ENCODE measurements at regions not wholly inside any gene's neighbourhood (a gene's known extent, or its start where the extent isn't known, plus 50 kb on each side); places are given as distances from the start of the nearest gene placed in this dataset.

- no peak for TF ChIP-seq ZNF646 (CRISPR knock-in tag; IDR thresholded peaks at IDR 0.05)
- TF ChIP-seq, protein P1, sequence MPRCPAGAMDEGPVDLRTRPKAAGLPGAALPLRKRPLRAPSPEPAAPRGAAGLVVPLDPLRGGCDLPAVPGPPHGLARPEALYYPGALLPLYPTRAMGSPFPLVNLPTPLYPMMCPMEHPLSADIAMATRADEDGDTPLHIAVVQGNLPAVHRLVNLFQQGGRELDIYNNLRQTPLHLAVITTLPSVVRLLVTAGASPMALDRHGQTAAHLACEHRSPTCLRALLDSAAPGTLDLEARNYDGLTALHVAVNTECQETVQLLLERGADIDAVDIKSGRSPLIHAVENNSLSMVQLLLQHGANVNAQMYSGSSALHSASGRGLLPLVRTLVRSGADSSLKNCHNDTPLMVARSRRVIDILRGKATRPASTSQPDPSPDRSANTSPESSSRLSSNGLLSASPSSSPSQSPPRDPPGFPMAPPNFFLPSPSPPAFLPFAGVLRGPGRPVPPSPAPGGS (CRISPR knock-in tag; IDR thresholded peaks at IDR 0.05): no peak
- TF ChIP-seq EHMT2 (IDR thresholded peaks at IDR 0.05; ENCODE audit: borderline replicate concordance, low read depth, low read length): peak; percentile 43; the same call in 1 of the 2 replicates
- no peak for TF ChIP-seq THYN1 (CRISPR knock-in tag; IDR thresholded peaks at IDR 0.05; ENCODE audit: borderline replicate concordance, low read depth)
- no peak for TF ChIP-seq ZSCAN25 (CRISPR knock-in tag; IDR thresholded peaks at IDR 0.05)
- TF ChIP-seq RNF2 (conservative IDR thresholded peaks at IDR 0.05; ENCODE audit: low read depth): no peak
- TF ChIP-seq, protein P2, sequence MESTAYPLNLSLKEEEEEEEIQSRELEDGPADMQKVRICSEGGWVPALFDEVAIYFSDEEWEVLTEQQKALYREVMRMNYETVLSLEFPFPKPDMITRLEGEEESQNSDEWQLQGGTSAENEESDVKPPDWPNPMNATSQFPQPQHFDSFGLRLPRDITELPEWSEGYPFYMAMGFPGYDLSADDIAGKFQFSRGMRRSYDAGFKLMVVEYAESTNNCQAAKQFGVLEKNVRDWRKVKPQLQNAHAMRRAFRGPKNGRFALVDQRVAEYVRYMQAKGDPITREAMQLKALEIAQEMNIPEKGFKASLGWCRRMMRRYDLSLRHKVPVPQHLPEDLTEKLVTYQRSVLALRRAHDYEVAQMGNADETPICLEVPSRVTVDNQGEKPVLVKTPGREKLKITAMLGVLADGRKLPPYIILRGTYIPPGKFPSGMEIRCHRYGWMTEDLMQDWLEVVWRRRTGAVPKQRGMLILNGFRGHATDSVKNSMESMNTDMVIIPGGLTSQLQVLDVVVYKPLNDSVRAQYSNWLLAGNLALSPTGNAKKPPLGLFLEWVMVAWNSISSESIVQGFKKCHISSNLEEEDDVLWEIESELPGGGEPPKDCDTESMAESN (CRISPR knock-in tag; conservative IDR thresholded peaks at IDR 0.05): no peak
- TF ChIP-seq ZNF782 (CRISPR knock-in tag; IDR thresholded peaks at IDR 0.05; ENCODE audit: borderline replicate concordance): no peak
- no peak for TF ChIP-seq RAD21 (CRISPR knock-in tag; IDR thresholded peaks at IDR 0.05)
- TF ChIP-seq ZKSCAN1 (IDR thresholded peaks at IDR 0.05; ENCODE audit: low read length): no peak
- TF ChIP-seq HOXA5 (CRISPR knock-in tag; IDR thresholded peaks at IDR 0.05): no peak
- no peak for TF ChIP-seq ZNF180 (CRISPR knock-in tag; IDR thresholded peaks at IDR 0.05; ENCODE audit: borderline replicate concordance, low read depth)
- no peak for TF ChIP-seq YY1 (IDR thresholded peaks at IDR 0.05; ENCODE audit: insufficient read depth, insufficient replicate concordance, low read depth, low read length)
- no peak for TF ChIP-seq SKI (IDR thresholded peaks at IDR 0.05; ENCODE audit: partially characterized antibody)
- TF ChIP-seq, protein P3, sequence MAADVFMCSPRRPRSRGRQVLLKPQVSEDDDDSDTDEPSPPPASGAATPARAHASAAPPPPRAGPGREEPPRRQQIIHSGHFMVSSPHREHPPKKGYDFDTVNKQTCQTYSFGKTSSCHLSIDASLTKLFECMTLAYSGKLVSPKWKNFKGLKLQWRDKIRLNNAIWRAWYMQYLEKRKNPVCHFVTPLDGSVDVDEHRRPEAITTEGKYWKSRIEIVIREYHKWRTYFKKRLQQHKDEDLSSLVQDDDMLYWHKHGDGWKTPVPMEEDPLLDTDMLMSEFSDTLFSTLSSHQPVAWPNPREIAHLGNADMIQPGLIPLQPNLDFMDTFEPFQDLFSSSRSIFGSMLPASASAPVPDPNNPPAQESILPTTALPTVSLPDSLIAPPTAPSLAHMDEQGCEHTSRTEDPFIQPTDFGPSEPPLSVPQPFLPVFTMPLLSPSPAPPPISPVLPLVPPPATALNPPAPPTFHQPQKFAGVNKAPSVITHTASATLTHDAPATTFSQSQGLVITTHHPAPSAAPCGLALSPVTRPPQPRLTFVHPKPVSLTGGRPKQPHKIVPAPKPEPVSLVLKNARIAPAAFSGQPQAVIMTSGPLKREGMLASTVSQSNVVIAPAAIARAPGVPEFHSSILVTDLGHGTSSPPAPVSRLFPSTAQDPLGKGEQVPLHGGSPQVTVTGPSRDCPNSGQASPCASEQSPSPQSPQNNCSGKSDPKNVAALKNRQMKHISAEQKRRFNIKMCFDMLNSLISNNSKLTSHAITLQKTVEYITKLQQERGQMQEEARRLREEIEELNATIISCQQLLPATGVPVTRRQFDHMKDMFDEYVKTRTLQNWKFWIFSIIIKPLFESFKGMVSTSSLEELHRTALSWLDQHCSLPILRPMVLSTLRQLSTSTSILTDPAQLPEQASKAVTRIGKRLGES (CRISPR knock-in tag; IDR thresholded peaks at IDR 0.05; ENCODE audit: borderline replicate concordance): no peak
Measured at GRCh38 chr5:68395926-68396511, 180.5 kb downstream of the PIK3R1 start (continued).

All from HepG2 (cell line).